ENCODE measurements at regions not wholly inside any gene's neighbourhood (a gene's known extent, or its start where the extent isn't known, plus 50 kb on each side); places are given as distances from the start of the nearest gene placed in this dataset.

DNA sequence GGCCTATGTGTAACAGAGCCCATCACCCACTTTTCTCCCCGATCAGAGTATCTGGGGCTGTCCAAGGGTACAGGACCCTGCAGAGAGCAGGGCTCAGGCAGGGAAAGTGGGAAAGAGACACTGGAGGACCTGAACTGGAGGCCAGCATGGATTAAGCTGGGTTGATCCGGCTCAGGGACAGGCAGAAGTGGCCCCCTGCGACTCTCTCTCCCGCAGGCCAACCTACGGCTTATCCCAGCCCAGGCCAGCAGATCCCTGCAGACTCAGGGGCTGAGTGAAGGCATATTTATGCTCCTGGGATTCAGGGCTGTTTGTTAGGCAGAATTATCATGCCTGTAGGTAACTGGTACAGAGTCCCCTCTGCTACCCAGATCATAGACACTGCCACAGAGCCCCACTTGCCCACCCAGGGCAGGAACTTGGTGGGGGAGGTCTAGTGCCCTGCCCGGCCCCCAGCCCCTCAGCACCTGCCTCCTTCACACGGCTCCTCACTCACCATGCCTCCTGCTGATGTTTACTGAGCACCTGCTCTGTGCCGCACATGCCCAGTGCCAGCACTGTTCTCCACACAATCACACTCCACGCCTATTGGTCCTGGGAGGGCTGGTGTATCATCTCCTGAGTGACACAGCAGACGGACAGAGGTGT, 87.3 kb downstream of the ADRA2C start:
- Histone ChIP-seq H3K9ac (ENCODE audit: low read length) (no peak overlapping the region), H3F3A (ENCODE audit: insufficient read depth, low read length, poor library complexity, severe bottlenecking) (no peaks in the 10 kb centered on the region), H4K20me1 (ENCODE audit: insufficient read depth) (no peaks in the 10 kb centered on the region)

DNA sequence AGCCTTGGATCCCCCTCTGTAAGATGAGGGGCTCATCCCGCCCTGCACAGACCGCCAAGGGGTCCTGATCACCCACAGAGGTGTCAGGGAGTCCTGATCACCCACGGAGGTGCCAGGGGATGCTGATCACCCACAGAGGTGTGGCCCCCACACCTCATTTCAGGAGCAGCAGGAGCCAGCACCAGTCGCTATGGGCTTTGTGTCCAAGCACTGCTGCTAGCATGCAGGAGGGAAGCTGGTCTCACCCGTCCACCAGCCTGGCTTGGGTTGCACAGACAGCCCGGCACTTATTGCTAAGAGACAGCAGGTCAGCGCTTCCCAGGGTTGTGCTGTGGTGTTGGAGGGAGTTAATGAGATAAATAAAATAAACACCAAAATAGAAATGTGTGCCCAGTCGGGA, 88.5 kb downstream of the ADRA2C start:
- no peak overlapping the region for H3K27ac ChIP-seq (ENCODE audit: low read length)
- H3K9me2 ChIP-seq (ENCODE audit: insufficient read depth, low read length): no peaks in the 10 kb centered on the region
- no peaks in the 10 kb centered on the region for H3K36me3 ChIP-seq (ENCODE audit: insufficient read depth, low read length)
- no peak overlapping the region for H2AFZ ChIP-seq (ENCODE audit: low read depth, low read length)
- no peaks in the 10 kb centered on the region for H4K20me1 ChIP-seq (ENCODE audit: insufficient read depth)
- no peaks in the 10 kb centered on the region for H3K79me2 ChIP-seq (replicated peaks; ENCODE audit: insufficient read depth, low read length)
- no peak overlapping the region for H3K4me3 ChIP-seq (ENCODE audit: low read length)
- H3K9ac ChIP-seq (ENCODE audit: low read length): no peak overlapping the region
- H3K9me3 ChIP-seq (ENCODE audit: low read length): no peaks in the 10 kb centered on the region
- no peaks in the 10 kb centered on the region for H3F3A ChIP-seq (ENCODE audit: insufficient read depth, low read length, poor library complexity, severe bottlenecking)
- H3K27me3 ChIP-seq (ENCODE audit: insufficient read depth, low read depth, low read length): no peaks in the 10 kb centered on the region
- TF ChIP-seq EP300 (conservative IDR thresholded peaks at IDR 0.05; ENCODE audit: poor library complexity, severe bottlenecking) (no peak), POLR2AphosphoS5 (IDR thresholded peaks at IDR 0.05) (no peak), SMC3 (conservative IDR thresholded peaks at IDR 0.05; ENCODE audit: poor library complexity) (no peak), MXI1 (conservative IDR thresholded peaks at IDR 0.05; ENCODE audit: poor library complexity, severe bottlenecking) (no peak), RAD21 (conservative IDR thresholded peaks at IDR 0.05) (no peak), EZH2 (IDR thresholded peaks at IDR 0.05; ENCODE audit: borderline replicate concordance, insufficient read depth, low read length, poor library complexity, severe bottlenecking) (no peak), TAF1 (IDR thresholded peaks at IDR 0.05; ENCODE audit: low read depth) (no peak)
- TF ChIP-seq, protein P1, sequence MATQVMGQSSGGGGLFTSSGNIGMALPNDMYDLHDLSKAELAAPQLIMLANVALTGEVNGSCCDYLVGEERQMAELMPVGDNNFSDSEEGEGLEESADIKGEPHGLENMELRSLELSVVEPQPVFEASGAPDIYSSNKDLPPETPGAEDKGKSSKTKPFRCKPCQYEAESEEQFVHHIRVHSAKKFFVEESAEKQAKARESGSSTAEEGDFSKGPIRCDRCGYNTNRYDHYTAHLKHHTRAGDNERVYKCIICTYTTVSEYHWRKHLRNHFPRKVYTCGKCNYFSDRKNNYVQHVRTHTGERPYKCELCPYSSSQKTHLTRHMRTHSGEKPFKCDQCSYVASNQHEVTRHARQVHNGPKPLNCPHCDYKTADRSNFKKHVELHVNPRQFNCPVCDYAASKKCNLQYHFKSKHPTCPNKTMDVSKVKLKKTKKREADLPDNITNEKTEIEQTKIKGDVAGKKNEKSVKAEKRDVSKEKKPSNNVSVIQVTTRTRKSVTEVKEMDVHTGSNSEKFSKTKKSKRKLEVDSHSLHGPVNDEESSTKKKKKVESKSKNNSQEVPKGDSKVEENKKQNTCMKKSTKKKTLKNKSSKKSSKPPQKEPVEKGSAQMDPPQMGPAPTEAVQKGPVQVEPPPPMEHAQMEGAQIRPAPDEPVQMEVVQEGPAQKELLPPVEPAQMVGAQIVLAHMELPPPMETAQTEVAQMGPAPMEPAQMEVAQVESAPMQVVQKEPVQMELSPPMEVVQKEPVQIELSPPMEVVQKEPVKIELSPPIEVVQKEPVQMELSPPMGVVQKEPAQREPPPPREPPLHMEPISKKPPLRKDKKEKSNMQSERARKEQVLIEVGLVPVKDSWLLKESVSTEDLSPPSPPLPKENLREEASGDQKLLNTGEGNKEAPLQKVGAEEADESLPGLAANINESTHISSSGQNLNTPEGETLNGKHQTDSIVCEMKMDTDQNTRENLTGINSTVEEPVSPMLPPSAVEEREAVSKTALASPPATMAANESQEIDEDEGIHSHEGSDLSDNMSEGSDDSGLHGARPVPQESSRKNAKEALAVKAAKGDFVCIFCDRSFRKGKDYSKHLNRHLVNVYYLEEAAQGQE (IDR thresholded peaks at IDR 0.05; ENCODE audit: borderline replicate concordance): no peak
- TF ChIP-seq, protein P2, sequence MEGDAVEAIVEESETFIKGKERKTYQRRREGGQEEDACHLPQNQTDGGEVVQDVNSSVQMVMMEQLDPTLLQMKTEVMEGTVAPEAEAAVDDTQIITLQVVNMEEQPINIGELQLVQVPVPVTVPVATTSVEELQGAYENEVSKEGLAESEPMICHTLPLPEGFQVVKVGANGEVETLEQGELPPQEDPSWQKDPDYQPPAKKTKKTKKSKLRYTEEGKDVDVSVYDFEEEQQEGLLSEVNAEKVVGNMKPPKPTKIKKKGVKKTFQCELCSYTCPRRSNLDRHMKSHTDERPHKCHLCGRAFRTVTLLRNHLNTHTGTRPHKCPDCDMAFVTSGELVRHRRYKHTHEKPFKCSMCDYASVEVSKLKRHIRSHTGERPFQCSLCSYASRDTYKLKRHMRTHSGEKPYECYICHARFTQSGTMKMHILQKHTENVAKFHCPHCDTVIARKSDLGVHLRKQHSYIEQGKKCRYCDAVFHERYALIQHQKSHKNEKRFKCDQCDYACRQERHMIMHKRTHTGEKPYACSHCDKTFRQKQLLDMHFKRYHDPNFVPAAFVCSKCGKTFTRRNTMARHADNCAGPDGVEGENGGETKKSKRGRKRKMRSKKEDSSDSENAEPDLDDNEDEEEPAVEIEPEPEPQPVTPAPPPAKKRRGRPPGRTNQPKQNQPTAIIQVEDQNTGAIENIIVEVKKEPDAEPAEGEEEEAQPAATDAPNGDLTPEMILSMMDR (IDR thresholded peaks at IDR 0.05; ENCODE audit: poor library complexity, severe bottlenecking): no peak
- no peak overlapping the region for H3K4me2 ChIP-seq (ENCODE audit: low read length)

More for the DNA sequence above, 87.3 kb downstream of the ADRA2C start:
- no peaks in the 10 kb centered on the region for H3K9me2 ChIP-seq (ENCODE audit: insufficient read depth, low read length)
- no peaks in the 10 kb centered on the region for H3K9me3 ChIP-seq (ENCODE audit: low read length)
- no peak overlapping the region for H3K27ac ChIP-seq (ENCODE audit: low read length)
- H2AFZ ChIP-seq (ENCODE audit: low read depth, low read length): no peak overlapping the region
- H3K4me2 ChIP-seq (ENCODE audit: low read length): no peak overlapping the region
- TF ChIP-seq, protein P1 (IDR thresholded peaks at IDR 0.05; ENCODE audit: borderline replicate concordance): no peak
- TF ChIP-seq SMC3 (conservative IDR thresholded peaks at IDR 0.05; ENCODE audit: poor library complexity): no peak
- TF ChIP-seq EP300 (conservative IDR thresholded peaks at IDR 0.05; ENCODE audit: poor library complexity, severe bottlenecking): no peak
- no peak for TF ChIP-seq EZH2 (IDR thresholded peaks at IDR 0.05; ENCODE audit: borderline replicate concordance, insufficient read depth, low read length, poor library complexity, severe bottlenecking)
- no peak for TF ChIP-seq RAD21 (conservative IDR thresholded peaks at IDR 0.05)
- no peak overlapping the region for H3K4me3 ChIP-seq (ENCODE audit: low read length)
- H3K79me2 ChIP-seq (replicated peaks; ENCODE audit: insufficient read depth, low read length): no peaks in the 10 kb centered on the region
- no peaks in the 10 kb centered on the region for H3K27me3 ChIP-seq (ENCODE audit: insufficient read depth, low read depth, low read length)
- no peaks in the 10 kb centered on the region for H3K36me3 ChIP-seq (ENCODE audit: insufficient read depth, low read length)
